ENCODE measurements at regions not wholly inside any gene's neighbourhood (a gene's known extent, or its start where the extent isn't known, plus 50 kb on each side); places are given as distances from the start of the nearest gene placed in this dataset.

- Histone ChIP-seq H3K27ac (no peak overlapping the region), H3K4me3 (no peak overlapping the region), H3K27me3 (peaks cover 0 to 17% of the 10 kb centered on the region in 2 donors), H3K4me1 (no peaks in the 10 kb centered on the region), H3K9me3 (no peaks in the 10 kb centered on the region), H3K36me3 (no peaks in the 10 kb centered on the region)
- DNase-seq: peak in 1 of 2 donors; percentile 24
- no peak for TF ChIP-seq CTCF (IDR thresholded peaks at IDR 0.05)
- intact Hi-C loops (cut with DNase I; ENCODE audit: low total_unique reads): no loop called here
These were observed 407.0 kb downstream of the PTPRU start for GRCh38 chr1:29643281-29643680.

GRCh38 chr1:29642519-29642918 is 406.2 kb downstream of the PTPRU start:
- no peak for TF ChIP-seq CTCF (IDR thresholded peaks at IDR 0.05)

GRCh38 chr1:29641921-29642320 is 405.6 kb downstream of the PTPRU start:
- intact Hi-C loops (cut with DNase I; ENCODE audit: low total_unique reads): no loop called here
- H3K36me3 ChIP-seq: no peaks in the 10 kb centered on the region
- H3K9me3 ChIP-seq: no peaks in the 10 kb centered on the region
- no peak overlapping the region for H3K27ac ChIP-seq
- H3K4me1 ChIP-seq: no peaks in the 10 kb centered on the region
- DNase-seq: peak in 1 of 2 donors; percentile 13
- TF ChIP-seq CTCF (IDR thresholded peaks at IDR 0.05): no peak
- no peak overlapping the region for H3K4me3 ChIP-seq
- H3K27me3 ChIP-seq: peaks cover 0 to 12% of the 10 kb centered on the region in 2 donors

More at GRCh38 chr1:29642519-29642918, 406.2 kb downstream of the PTPRU start:
- Histone ChIP-seq H3K27ac (no peak overlapping the region), H3K4me3 (no peak overlapping the region), H3K9me3 (no peaks in the 10 kb centered on the region), H3K36me3 (no peaks in the 10 kb centered on the region), H3K27me3 (peaks cover 0 to 12% of the 10 kb centered on the region in 2 donors), H3K4me1 (no peaks in the 10 kb centered on the region)
- intact Hi-C loops (cut with DNase I; ENCODE audit: low total_unique reads): no loop called here
- peak in 1 of 2 donors; percentile 34 for DNase-seq

- intact Hi-C loops (cut with DNase I; ENCODE audit: low total_unique reads): no loop called here
- peak in 1 of 2 donors; percentile 47 for DNase-seq
- TF ChIP-seq CTCF (IDR thresholded peaks at IDR 0.05): no peak
- Histone ChIP-seq H3K36me3 (no peaks in the 10 kb centered on the region), H3K4me3 (no peak overlapping the region), H3K4me1 (no peaks in the 10 kb centered on the region), H3K27ac (no peak overlapping the region), H3K27me3 (peaks cover 0 to 8% of the 10 kb centered on the region in 2 donors), H3K9me3 (no peaks in the 10 kb centered on the region)
These were observed 404.1 kb downstream of the PTPRU start for GRCh38 chr1:29640428-29640785.

- Histone ChIP-seq H3K9me3 (no peaks in the 10 kb centered on the region), H3K27me3 (peaks cover 0 to 13% of the 10 kb centered on the region in 2 donors), H3K27ac (no peak overlapping the region), H3K4me1 (no peaks in the 10 kb centered on the region), H3K4me3 (no peak overlapping the region), H3K36me3 (no peaks in the 10 kb centered on the region)
- intact Hi-C loops (cut with DNase I; ENCODE audit: low total_unique reads): no loop called here
- no peak for TF ChIP-seq CTCF (IDR thresholded peaks at IDR 0.05)
- no peak for DNase-seq
These were observed 403.6 kb downstream of the PTPRU start for GRCh38 chr1:29639741-29640427.

Measured in tibial artery (tissue), 4 donors.